Omental fat pad (tissue), 3 donors: ENCODE measurements at regions not wholly inside any gene's neighbourhood (a gene's known extent, or its start where the extent isn't known, plus 50 kb on each side); places are given as distances from the start of the nearest gene placed in this dataset.

ENCODE experiments used
- ATAC-seq: fragments of 150-250 bp; one replicate; pipeline ENCODE4 v1.9.1; 2016; ENCODE audit warnings: mild to moderate bottlenecking, moderate library complexity; ENCODE audit not compliant: low FRiP score
- DNase-seq: peaks from one replicate; pipeline ENCODE4 v3.0.0-alpha.2; 2019; ENCODE audit warnings: low spot score
- CTCF ChIP-seq, 3 donors: fragments of 450-650 bp; IDR thresholded peaks; one replicate each; pipeline ENCODE4 v1.5.1; 2016 to 2017; ENCODE audit warnings: antibody characterized with exemption in 3 of 3, mild to moderate bottlenecking in 3 of 3, moderate library complexity in 2 of 3

- no peak for ATAC-seq
- DNase-seq, result no peak
- TF ChIP-seq CTCF (IDR thresholded peaks at IDR 0.05), result no peak
Measured at GRCh38 chr5:56450766-56451165, 217.6 kb upstream of the ANKRD55 start.

- DNase-seq, result no peak
- no peak for TF ChIP-seq CTCF (IDR thresholded peaks at IDR 0.05)
- ATAC-seq, result no peak
Measured at GRCh38 chr5:56449071-56449640, 216.0 kb upstream of the ANKRD55 start.

GRCh38 chr5:56447656-56448055 is 214.5 kb upstream of the ANKRD55 start:
- ATAC-seq (no peak), DNase-seq (no peak)
- TF ChIP-seq CTCF (IDR thresholded peaks at IDR 0.05), result no peak

- no peak for TF ChIP-seq CTCF (IDR thresholded peaks at IDR 0.05)
- no peak for DNase-seq
- peak; percentile 99 for ATAC-seq
Measured at GRCh38 chr5:56447232-56447631, 214.1 kb upstream of the ANKRD55 start.

- no peak for TF ChIP-seq CTCF (IDR thresholded peaks at IDR 0.05)
- DNase-seq (no peak), ATAC-seq (peak; percentile 19)
Measured at GRCh38 chr5:56446728-56447127, 213.6 kb upstream of the ANKRD55 start.

GRCh38 chr5:56443826-56444225 is 210.7 kb upstream of the ANKRD55 start:
- DNase-seq (no peak), ATAC-seq (no peak)
- no peak for TF ChIP-seq CTCF (IDR thresholded peaks at IDR 0.05)

GRCh38 chr5:56440871-56441740 is 208.0 kb upstream of the ANKRD55 start:
- DNase-seq (no peak), ATAC-seq (peak; percentile 89)
- no peak for TF ChIP-seq CTCF (IDR thresholded peaks at IDR 0.05)
